C4-2B (cell line): ENCODE measurements at regions not wholly inside any gene's neighbourhood (a gene's known extent, or its start where the extent isn't known, plus 50 kb on each side); places are given as distances from the start of the nearest gene placed in this dataset.

Experiments used
- ZFX ChIP-seq: fragments of 450-650 bp; IDR thresholded peaks from 2 replicates; pipeline ENCODE4 v1.6.1; 2017
- TF ChIP-seq, protein P1 (sequence below): fragments of 450-650 bp; conservative IDR thresholded peaks from 2 replicates; pipeline ENCODE4 v1.5.1; 2017; ENCODE audit warnings: mild to moderate bottlenecking

- TF ChIP-seq, protein P1, sequence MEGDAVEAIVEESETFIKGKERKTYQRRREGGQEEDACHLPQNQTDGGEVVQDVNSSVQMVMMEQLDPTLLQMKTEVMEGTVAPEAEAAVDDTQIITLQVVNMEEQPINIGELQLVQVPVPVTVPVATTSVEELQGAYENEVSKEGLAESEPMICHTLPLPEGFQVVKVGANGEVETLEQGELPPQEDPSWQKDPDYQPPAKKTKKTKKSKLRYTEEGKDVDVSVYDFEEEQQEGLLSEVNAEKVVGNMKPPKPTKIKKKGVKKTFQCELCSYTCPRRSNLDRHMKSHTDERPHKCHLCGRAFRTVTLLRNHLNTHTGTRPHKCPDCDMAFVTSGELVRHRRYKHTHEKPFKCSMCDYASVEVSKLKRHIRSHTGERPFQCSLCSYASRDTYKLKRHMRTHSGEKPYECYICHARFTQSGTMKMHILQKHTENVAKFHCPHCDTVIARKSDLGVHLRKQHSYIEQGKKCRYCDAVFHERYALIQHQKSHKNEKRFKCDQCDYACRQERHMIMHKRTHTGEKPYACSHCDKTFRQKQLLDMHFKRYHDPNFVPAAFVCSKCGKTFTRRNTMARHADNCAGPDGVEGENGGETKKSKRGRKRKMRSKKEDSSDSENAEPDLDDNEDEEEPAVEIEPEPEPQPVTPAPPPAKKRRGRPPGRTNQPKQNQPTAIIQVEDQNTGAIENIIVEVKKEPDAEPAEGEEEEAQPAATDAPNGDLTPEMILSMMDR = no peak
- no peak for TF ChIP-seq ZFX
Observed at GRCh38 chr6:41451039-41451438, 95.1 kb upstream of the FOXP4 start.
